Naive thymus-derived CD4-positive, alpha-beta T cell (primary cell): ENCODE measurements at regions not wholly inside any gene's neighbourhood (a gene's known extent, or its start where the extent isn't known, plus 50 kb on each side); places are given as distances from the start of the nearest gene placed in this dataset.

Experiments used
- ATAC-seq: fragments of 150-1000 bp; cut with Tn5 transposase; 2 replicates; pipeline ENCODE4 v1.10.0; 2021; ENCODE audit warnings: mild to moderate bottlenecking, moderate library complexity
- CTCF ChIA-PET: fragments of 350-600 bp; sonication (Branson Sonifier 250); formaldehyde crosslinking; loops from one replicate; lab custom pipeline; 2021; ENCODE audit warnings: antibody characterized with exemption; lab: Charles Lee
- POLR2A ChIA-PET: fragments of 350-600 bp; sonication (Branson Sonifier 250); formaldehyde crosslinking; loops from one replicate; lab custom pipeline; 2021; ENCODE audit warnings: antibody characterized with exemption, inconsistent platforms; lab: Charles Lee
- DNase-seq, 9 donors: peaks; one replicate each; pipeline versions ENCODE4 v3.0.0 to v3.0.0-alpha.2; 2020 to 2022; ENCODE audit warnings: mixed read lengths in 1 of 9
- H3K27ac ChIP-seq: one replicate; pipeline ENCODE4 v1.7.0; 2013; ENCODE audit warnings: mild to moderate bottlenecking, low read depth, low read length, moderate library complexity
- H3K27me3 ChIP-seq, 2 donors: one replicate each; pipeline ENCODE4 v1.7.0; 2013; ENCODE audit warnings: low read length in 2 of 2, mild to moderate bottlenecking in 2 of 2, moderate library complexity in 2 of 2; ENCODE audit not compliant: control insufficient read depth in 2 of 2, insufficient read depth in 2 of 2
- H3K36me3 ChIP-seq, 3 experiments: 1 replicate in 2 of 3; 2 replicates in 1 of 3; pipeline ENCODE4 v1.7.0; 2013; ENCODE audit warnings: low read length in 3 of 3, mild to moderate bottlenecking in 3 of 3, moderate library complexity in 1 of 3; ENCODE audit not compliant: insufficient read depth in 3 of 3, control insufficient read depth in 2 of 3
- H3K4me1 ChIP-seq, 2 donors: one replicate each; pipeline ENCODE4 v1.7.0; 2013; ENCODE audit warnings: low read length in 2 of 2, mild to moderate bottlenecking in 2 of 2, moderate library complexity in 1 of 2; ENCODE audit not compliant: control insufficient read depth in 2 of 2, insufficient read depth in 2 of 2
- H3K4me3 ChIP-seq: 2 replicates; pipeline ENCODE4 v1.7.0; 2013; ENCODE audit warnings: mild to moderate bottlenecking, low read length
- H3K9me3 ChIP-seq, 3 experiments: 1 replicate in 2 of 3; 2 replicates in 1 of 3; pipeline ENCODE4 v1.7.0; 2013; ENCODE audit warnings: low read length in 3 of 3; ENCODE audit not compliant: control insufficient read depth in 2 of 3
- H3K27ac Mint-ChIP-seq, 9 donors: one replicate each; pipeline ENCODE4 v1.8.0; 2020 to 2022; ENCODE audit warnings: mixed read lengths in 9 of 9, mild to moderate bottlenecking in 8 of 9, moderate library complexity in 5 of 9, inconsistent platforms in 2 of 9
- H3K27me3 Mint-ChIP-seq, 5 donors: one replicate each; pipeline ENCODE4 v1.8.0; 2021 to 2022; ENCODE audit warnings: mixed read lengths in 5 of 5, mild to moderate bottlenecking in 1 of 5
- H3K36me3 Mint-ChIP-seq, 5 donors: one replicate each; pipeline ENCODE4 v1.8.0; 2020 to 2022; ENCODE audit warnings: mixed read lengths in 5 of 5, mild to moderate bottlenecking in 3 of 5, inconsistent platforms in 1 of 5
- H3K4me1 Mint-ChIP-seq, 7 donors: one replicate each; pipeline ENCODE4 v1.8.0; 2020 to 2022; ENCODE audit warnings: mixed read lengths in 7 of 7, mild to moderate bottlenecking in 3 of 7, inconsistent platforms in 1 of 7
- H3K4me3 Mint-ChIP-seq, 10 donors: one replicate each; pipeline ENCODE4 v1.8.0; 2020 to 2022; ENCODE audit warnings: mild to moderate bottlenecking in 10 of 10, mixed read lengths in 10 of 10, moderate library complexity in 6 of 10, inconsistent platforms in 2 of 10
- H3K9me3 Mint-ChIP-seq, 11 donors: one replicate each; pipeline ENCODE4 v1.8.0; 2020 to 2022; ENCODE audit warnings: mixed read lengths in 11 of 11, mild to moderate bottlenecking in 4 of 11, inconsistent platforms in 1 of 11, moderate library complexity in 1 of 11
- intact Hi-C, 2 donors: fragments of 100-400 bp; cut with micrococcal nuclease; formaldehyde crosslinking; loops; one replicate each; pipeline ENCODE4 v1.15.1; 2023

GRCh38 chr15:29470794-29471193 is 201.2 kb upstream of the NSMCE3 start:
- no peaks in the 10 kb centered on the region for H3K27me3 ChIP-seq
- H3K4me3 ChIP-seq = no peak overlapping the region
- no peak overlapping the region for H3K27ac Mint-ChIP-seq
- H3K9me3 ChIP-seq = no peaks in the 10 kb centered on the region
- CTCF ChIA-PET = no interaction called here
- no peak overlapping the region for H3K4me3 Mint-ChIP-seq
- no peaks in the 10 kb centered on the region for H3K36me3 Mint-ChIP-seq
- ATAC-seq (no peak), DNase-seq (no peak)
- H3K9me3 Mint-ChIP-seq = peaks cover 0 to 2% (median 0%) of the 10 kb centered on the region in 11 donors
- no peak overlapping the region for H3K27ac ChIP-seq
- H3K36me3 ChIP-seq = no peaks in the 10 kb centered on the region
- intact Hi-C loops = no loop called here
- peaks cover 0 to 13% (median 4%) of the 10 kb centered on the region in 5 donors for H3K27me3 Mint-ChIP-seq
- H3K4me1 Mint-ChIP-seq = no peaks in the 10 kb centered on the region
- POLR2A ChIA-PET = no interaction called here
- no peaks in the 10 kb centered on the region for H3K4me1 ChIP-seq

- ChIA-PET CTCF (no interaction called here), POLR2A (no interaction called here)
- Mint-ChIP-seq H3K27ac (no peak overlapping the region), H3K4me1 (no peaks in the 10 kb centered on the region), H3K27me3 (peaks cover 0 to 15% (median 5%) of the 10 kb centered on the region in 5 donors), H3K36me3 (no peaks in the 10 kb centered on the region), H3K9me3 (no peaks in the 10 kb centered on the region), H3K4me3 (no peak overlapping the region)
- Histone ChIP-seq H3K36me3 (no peaks in the 10 kb centered on the region), H3K4me1 (no peaks in the 10 kb centered on the region), H3K27me3 (no peaks in the 10 kb centered on the region), H3K27ac (no peak overlapping the region), H3K9me3 (no peaks in the 10 kb centered on the region), H3K4me3 (no peak overlapping the region)
- intact Hi-C loops = no loop called here
- no peak for DNase-seq
- ATAC-seq = no peak
Observed at GRCh38 chr15:29470311-29470710, 200.7 kb upstream of the NSMCE3 start.

GRCh38 chr15:29468899-29469298 is 199.3 kb upstream of the NSMCE3 start:
- ATAC-seq (no peak), DNase-seq (no peak)
- intact Hi-C loops = no loop called here
- Mint-ChIP-seq H3K4me3 (no peak overlapping the region), H3K36me3 (no peaks in the 10 kb centered on the region), H3K27ac (no peak overlapping the region), H3K4me1 (no peaks in the 10 kb centered on the region), H3K27me3 (peaks cover 0 to 13% (median 8%) of the 10 kb centered on the region in 5 donors), H3K9me3 (no peaks in the 10 kb centered on the region)
- Histone ChIP-seq H3K27ac (no peak overlapping the region), H3K36me3 (no peaks in the 10 kb centered on the region), H3K4me1 (no peaks in the 10 kb centered on the region), H3K27me3 (no peaks in the 10 kb centered on the region), H3K4me3 (no peak overlapping the region), H3K9me3 (no peaks in the 10 kb centered on the region)
- ChIA-PET POLR2A (no interaction called here), CTCF (interaction anchor here (0.6 kb wide), 1 partner anchor 46 kb away, joined by 3 read pairs; no protein-coding TSS in a partner anchor)

- no peaks in the 10 kb centered on the region for H3K4me1 ChIP-seq
- POLR2A ChIA-PET = no interaction called here
- intact Hi-C loops = no loop called here
Observed at GRCh38 chr15:29467091-29467490, 197.5 kb upstream of the NSMCE3 start.

GRCh38 chr15:29466292-29466691 is 196.7 kb upstream of the NSMCE3 start:
- H3K36me3 Mint-ChIP-seq = no peaks in the 10 kb centered on the region
- POLR2A ChIA-PET = no interaction called here
- H3K9me3 Mint-ChIP-seq = no peaks in the 10 kb centered on the region
- ATAC-seq (no peak), DNase-seq (no peak)
- no peak overlapping the region for H3K4me3 Mint-ChIP-seq
- CTCF ChIA-PET = no interaction called here
- Histone ChIP-seq H3K27me3 (no peaks in the 10 kb centered on the region), H3K27ac (no peak overlapping the region), H3K4me3 (no peak overlapping the region), H3K36me3 (no peaks in the 10 kb centered on the region), H3K9me3 (no peaks in the 10 kb centered on the region), H3K4me1 (no peaks in the 10 kb centered on the region)
- H3K27ac Mint-ChIP-seq = no peak overlapping the region
- H3K27me3 Mint-ChIP-seq = peaks cover 0 to 27% (median 10%) of the 10 kb centered on the region in 5 donors
- no peaks in the 10 kb centered on the region for H3K4me1 Mint-ChIP-seq
- intact Hi-C loops = no loop called here

More at GRCh38 chr15:29467091-29467490, 197.5 kb upstream of the NSMCE3 start:
- Mint-ChIP-seq H3K4me1 (no peaks in the 10 kb centered on the region), H3K36me3 (no peaks in the 10 kb centered on the region), H3K27ac (no peak overlapping the region), H3K4me3 (no peak overlapping the region), H3K9me3 (no peaks in the 10 kb centered on the region), H3K27me3 (peaks cover 0 to 24% (median 10%) of the 10 kb centered on the region in 5 donors)
- Histone ChIP-seq H3K4me3 (no peak overlapping the region), H3K27me3 (no peaks in the 10 kb centered on the region), H3K36me3 (no peaks in the 10 kb centered on the region), H3K9me3 (no peaks in the 10 kb centered on the region), H3K27ac (no peak overlapping the region)
- DNase-seq (no peak), ATAC-seq (no peak)
- CTCF ChIA-PET = no interaction called here

GRCh38 chr15:29465816-29466215 is 196.2 kb upstream of the NSMCE3 start:
- no peak overlapping the region for H3K4me3 ChIP-seq
- CTCF ChIA-PET = no interaction called here
- H3K4me1 Mint-ChIP-seq = no peaks in the 10 kb centered on the region
- ATAC-seq (no peak), DNase-seq (no peak)
- no peaks in the 10 kb centered on the region for H3K36me3 ChIP-seq
- H3K27ac Mint-ChIP-seq = no peak overlapping the region
- H3K4me1 ChIP-seq = no peaks in the 10 kb centered on the region
- no peak overlapping the region for H3K4me3 Mint-ChIP-seq
- intact Hi-C loops = no loop called here
- no peaks in the 10 kb centered on the region for H3K36me3 Mint-ChIP-seq
- H3K27ac ChIP-seq = no peak overlapping the region
- POLR2A ChIA-PET = no interaction called here
- peaks cover 0 to 23% (median 7%) of the 10 kb centered on the region in 5 donors for H3K27me3 Mint-ChIP-seq
- H3K9me3 Mint-ChIP-seq = no peaks in the 10 kb centered on the region
- no peaks in the 10 kb centered on the region for H3K27me3 ChIP-seq
- no peaks in the 10 kb centered on the region for H3K9me3 ChIP-seq

GRCh38 chr15:29465196-29465595 is 195.6 kb upstream of the NSMCE3 start:
- ATAC-seq (no peak), DNase-seq (no peak)
- H3K4me1 Mint-ChIP-seq = no peaks in the 10 kb centered on the region
- no peaks in the 10 kb centered on the region for H3K9me3 Mint-ChIP-seq
- no peak overlapping the region for H3K27ac ChIP-seq
- no peaks in the 10 kb centered on the region for H3K27me3 ChIP-seq
- no peak overlapping the region for H3K27ac Mint-ChIP-seq
- H3K4me1 ChIP-seq = no peaks in the 10 kb centered on the region
- ChIA-PET POLR2A (no interaction called here), CTCF (no interaction called here)
- no peak overlapping the region for H3K4me3 Mint-ChIP-seq
- no peaks in the 10 kb centered on the region for H3K36me3 Mint-ChIP-seq
- intact Hi-C loops = no loop called here
- H3K36me3 ChIP-seq = no peaks in the 10 kb centered on the region
- H3K27me3 Mint-ChIP-seq = peaks cover 0 to 23% (median 5%) of the 10 kb centered on the region in 5 donors
- no peak overlapping the region for H3K4me3 ChIP-seq
- no peaks in the 10 kb centered on the region for H3K9me3 ChIP-seq
